ENCODE measurements at regions not wholly inside any gene's neighbourhood (a gene's known extent, or its start where the extent isn't known, plus 50 kb on each side); places are given as distances from the start of the nearest gene placed in this dataset.

DNA sequence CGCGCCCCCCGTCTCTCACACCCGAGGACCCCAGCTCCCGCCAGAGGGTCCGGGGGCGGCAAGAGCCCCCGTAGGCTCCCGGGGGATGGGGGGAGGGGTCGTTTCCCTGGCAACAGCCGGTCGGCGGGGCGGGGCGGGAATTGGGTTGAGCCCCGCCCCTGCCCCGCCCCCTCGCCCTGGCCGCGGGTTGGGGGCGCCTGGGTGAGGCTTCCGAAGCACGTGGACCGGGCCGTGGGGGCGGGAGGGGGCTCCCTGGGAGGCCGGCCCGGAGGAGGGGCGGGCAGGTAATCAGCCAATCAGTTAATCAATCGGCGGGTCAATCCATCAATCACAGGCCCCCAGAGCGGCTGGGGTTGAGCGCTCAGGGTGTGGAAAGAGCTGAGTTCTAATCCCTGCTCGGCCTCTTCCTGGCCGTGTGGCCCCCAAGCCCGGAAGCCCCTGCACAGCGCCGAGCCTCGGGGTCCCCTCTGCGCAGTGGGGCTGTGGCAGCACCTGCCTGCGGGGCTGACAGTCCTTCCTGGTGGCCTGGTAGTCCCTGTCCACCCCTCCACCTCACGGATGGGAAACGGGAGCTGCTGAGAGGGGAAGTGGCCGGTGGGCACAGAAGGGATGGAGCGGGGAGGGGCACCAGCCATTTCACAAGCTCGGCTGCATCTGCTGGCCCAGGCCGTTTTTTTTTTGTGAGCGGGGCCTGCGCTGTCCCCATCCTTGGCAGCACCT is 174.2 kb upstream of the IER5L start:
- peak; percentile 24 for ATAC-seq

DNA sequence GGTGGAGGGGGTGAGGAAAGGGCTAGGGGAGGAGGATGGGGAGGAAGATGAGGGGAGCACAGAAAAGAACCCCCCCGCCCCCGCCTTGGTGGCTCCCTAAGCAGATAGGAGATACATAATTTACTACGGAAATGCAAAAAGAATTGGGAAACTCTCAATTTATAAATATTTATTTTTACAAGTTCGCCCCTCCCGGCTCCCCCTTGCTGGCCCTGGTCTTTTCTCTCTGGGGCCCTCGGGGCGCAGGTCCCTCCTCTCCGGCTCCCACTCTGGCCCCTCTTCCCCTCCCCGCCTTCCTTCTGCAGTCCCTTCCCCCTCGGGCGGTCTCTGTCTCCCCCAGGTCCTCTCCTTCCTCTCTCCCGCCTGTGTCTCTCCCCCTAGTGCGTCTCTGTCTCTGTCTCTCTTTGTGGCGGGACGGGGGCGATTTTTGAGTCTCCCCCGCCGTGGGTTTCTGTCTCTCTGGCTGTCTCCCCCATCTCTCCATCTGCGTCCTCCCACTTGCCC is 173.6 kb upstream of the IER5L start:
- peaks cover 5% of the 10 kb centered on the region for H3K4me1 Mint-ChIP-seq
- intact Hi-C loops (cut with DNase I, micrococcal nuclease) = no loop called here

More for the DNA sequence above, 174.2 kb upstream of the IER5L start:
- Mint-ChIP-seq H3K36me3 (ENCODE audit: low read depth) (peaks cover 3% of the 10 kb centered on the region), H3K9me3 (ENCODE audit: low read depth) (peaks cover 7% of the 10 kb centered on the region), H3K4me3 (peak overlapping the region; percentile 47), H3K27me3 (peaks cover 2% of the 10 kb centered on the region), H3K4me1 (peaks cover 3% of the 10 kb centered on the region), H3K27ac (no peak overlapping the region)
- peak; percentile 43 for DNase-seq
- intact Hi-C loops (cut with DNase I, micrococcal nuclease) = no loop called here
- CTCF ChIA-PET = no interaction called here
- POLR2A ChIA-PET = no interaction called here

DNA sequence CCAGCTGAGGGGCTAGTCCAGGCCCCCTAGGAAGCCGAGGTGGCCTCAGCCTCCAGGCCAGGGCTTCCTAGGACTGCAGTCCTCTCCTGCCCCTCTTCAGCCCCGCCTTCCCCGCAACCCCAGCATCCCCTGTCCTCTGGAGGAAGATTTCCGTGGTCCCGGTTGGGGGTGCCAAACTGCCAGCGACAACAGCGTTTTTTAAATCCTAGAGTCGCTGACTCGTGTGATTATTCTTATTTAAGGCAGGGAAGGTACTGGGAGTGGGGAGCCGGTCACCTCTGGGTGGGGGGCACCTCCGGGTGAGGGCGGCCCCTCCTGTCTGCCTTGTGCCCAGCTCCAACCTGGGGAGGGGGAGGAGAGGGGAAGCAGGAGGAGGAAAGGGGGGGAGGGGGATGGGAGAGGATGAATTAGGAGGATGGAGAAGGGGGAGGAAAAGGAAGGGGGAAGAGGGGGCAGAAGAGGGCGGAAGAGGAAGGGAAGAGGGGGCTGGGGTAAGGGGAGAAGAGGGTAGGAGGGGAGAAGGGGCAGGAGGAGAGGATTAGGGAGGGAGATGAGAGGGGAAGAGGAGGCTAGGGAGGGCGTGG is 173.1 kb upstream of the IER5L start:
- DNase-seq (no peak), ATAC-seq (no peak)
- no peak overlapping the region for H3K4me3 Mint-ChIP-seq
- CTCF ChIA-PET = no interaction called here
- POLR2A ChIA-PET = no interaction called here
- no peak overlapping the region for H3K27ac Mint-ChIP-seq
- H3K27me3 Mint-ChIP-seq = peaks cover 2% of the 10 kb centered on the region
- H3K9me3 Mint-ChIP-seq (ENCODE audit: low read depth) = peaks cover 6% of the 10 kb centered on the region
- H3K4me1 Mint-ChIP-seq = peaks cover 10% of the 10 kb centered on the region
- peaks cover 3% of the 10 kb centered on the region for H3K36me3 Mint-ChIP-seq (ENCODE audit: low read depth)
- intact Hi-C loops (cut with DNase I, micrococcal nuclease) = no loop called here

More for the DNA sequence above, 173.6 kb upstream of the IER5L start:
- H3K27ac Mint-ChIP-seq = no peak overlapping the region
- CTCF ChIA-PET = no interaction called here
- peak overlapping the region; percentile 47 for H3K4me3 Mint-ChIP-seq
- peaks cover 3% of the 10 kb centered on the region for H3K36me3 Mint-ChIP-seq (ENCODE audit: low read depth)
- H3K9me3 Mint-ChIP-seq (ENCODE audit: low read depth) = peaks cover 7% of the 10 kb centered on the region
- peaks cover 2% of the 10 kb centered on the region for H3K27me3 Mint-ChIP-seq
- POLR2A ChIA-PET = no interaction called here
- DNase-seq = no peak
- ATAC-seq = peak; percentile 16

GRCh38 chr9:129350143-129350935 is 172.3 kb upstream of the IER5L start:
- Mint-ChIP-seq H3K27me3 (peaks cover 2% of the 10 kb centered on the region), H3K9me3 (ENCODE audit: low read depth) (no peaks in the 10 kb centered on the region), H3K4me1 (peaks cover 13% of the 10 kb centered on the region), H3K27ac (no peak overlapping the region), H3K36me3 (ENCODE audit: low read depth) (no peaks in the 10 kb centered on the region), H3K4me3 (no peak overlapping the region)
- intact Hi-C loops (cut with DNase I, micrococcal nuclease) = no loop called here
- ChIA-PET CTCF (interaction anchor here (1.3 kb wide), 1 partner anchor 25 kb away, joined by 3 read pairs; no protein-coding TSS in a partner anchor), POLR2A (no interaction called here)
- DNase-seq (no peak), ATAC-seq (no peak)

DNA sequence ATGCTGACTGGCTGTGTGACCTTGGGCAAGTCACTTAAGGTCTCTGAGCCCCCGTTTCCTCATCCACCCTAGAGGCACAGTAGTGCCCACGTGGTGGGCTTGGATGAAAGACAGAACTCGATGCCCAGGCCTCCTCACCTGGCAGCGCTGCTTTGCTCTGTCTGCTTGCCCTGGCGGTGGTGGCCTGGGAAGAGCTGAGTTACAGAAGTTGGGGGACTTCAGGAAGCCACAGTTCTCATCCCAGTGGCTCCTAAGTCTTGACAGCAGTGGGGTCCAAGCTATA is 171.5 kb upstream of the IER5L start:
- no peak for ATAC-seq
- DNase-seq = no peak
- H3K36me3 Mint-ChIP-seq (ENCODE audit: low read depth) = no peaks in the 10 kb centered on the region

GRCh38 chr9:129348890-129349664 is 171.0 kb upstream of the IER5L start:
- ChIA-PET CTCF (interaction anchor here (1.3 kb wide), 1 partner anchor 27 kb away, joined by 3 read pairs; no protein-coding TSS in a partner anchor), POLR2A (no interaction called here)
- ATAC-seq (no peak), DNase-seq (no peak)
- Mint-ChIP-seq H3K4me1 (peaks cover 13% of the 10 kb centered on the region), H3K27me3 (peaks cover 2% of the 10 kb centered on the region), H3K9me3 (ENCODE audit: low read depth) (no peaks in the 10 kb centered on the region), H3K36me3 (ENCODE audit: low read depth) (no peaks in the 10 kb centered on the region), H3K27ac (no peak overlapping the region), H3K4me3 (no peak overlapping the region)
- intact Hi-C loops (cut with DNase I, micrococcal nuclease) = no loop called here

More for the DNA sequence above, 171.5 kb upstream of the IER5L start:
- ChIA-PET POLR2A (no interaction called here), CTCF (interaction anchor here (1.3 kb wide), 1 partner anchor 26 kb away, joined by 3 read pairs; no protein-coding TSS in a partner anchor)
- Mint-ChIP-seq H3K4me3 (no peak overlapping the region), H3K27ac (no peak overlapping the region), H3K9me3 (ENCODE audit: low read depth) (no peaks in the 10 kb centered on the region), H3K27me3 (peaks cover 2% of the 10 kb centered on the region), H3K4me1 (peaks cover 13% of the 10 kb centered on the region)
- intact Hi-C loops (cut with DNase I, micrococcal nuclease) = no loop called here

GRCh38 chr9:129347316-129348120 is 169.5 kb upstream of the IER5L start:
- CTCF ChIA-PET = interaction anchor here (0.7 to 1.0 kb wide), 3 partner anchors 18 to 40 kb away, joined by 3 to 4 read pairs (median 3); no protein-coding TSS in a partner anchor
- peaks cover 2% of the 10 kb centered on the region for H3K27me3 Mint-ChIP-seq

GRCh38 chr9:129346046-129346445 is 168.0 kb upstream of the IER5L start:
- Mint-ChIP-seq H3K36me3 (ENCODE audit: low read depth) (no peaks in the 10 kb centered on the region), H3K27me3 (no peaks in the 10 kb centered on the region), H3K9me3 (ENCODE audit: low read depth) (no peaks in the 10 kb centered on the region), H3K4me1 (peaks cover 11% of the 10 kb centered on the region), H3K4me3 (no peak overlapping the region), H3K27ac (peak overlapping the region; percentile 58)
- ChIA-PET CTCF (interaction anchor here (0.5 to 1.0 kb wide), 3 partner anchors 26 to 207 kb away, joined by 3 read pairs; no protein-coding TSS in a partner anchor), POLR2A (interaction anchor here (0.7 kb wide), 1 partner anchor 163 kb away, joined by 3 read pairs; no protein-coding TSS in a partner anchor)
- ATAC-seq = no peak
- intact Hi-C loops (cut with DNase I, micrococcal nuclease) = loop anchor here in 1 of 2 experiments (1.0 kb wide), 1 partner anchor 170 kb away; no protein-coding TSS in a partner anchor
- DNase-seq = no peak

More at GRCh38 chr9:129347316-129348120, 169.5 kb upstream of the IER5L start:
- intact Hi-C loops (cut with DNase I, micrococcal nuclease) = no loop called here
- H3K4me1 Mint-ChIP-seq = peaks cover 13% of the 10 kb centered on the region
- DNase-seq = no peak
- H3K27ac Mint-ChIP-seq = no peak overlapping the region
- H3K4me3 Mint-ChIP-seq = no peak overlapping the region
- H3K9me3 Mint-ChIP-seq (ENCODE audit: low read depth) = no peaks in the 10 kb centered on the region
- H3K36me3 Mint-ChIP-seq (ENCODE audit: low read depth) = no peaks in the 10 kb centered on the region
- ATAC-seq = no peak
- POLR2A ChIA-PET = interaction anchor here (0.6 kb wide), 1 partner anchor 162 kb away, joined by 5 read pairs; no protein-coding TSS in a partner anchor

- no peaks in the 10 kb centered on the region for H3K9me3 Mint-ChIP-seq (ENCODE audit: low read depth)
- intact Hi-C loops (cut with DNase I, micrococcal nuclease) = no loop called here
- CTCF ChIA-PET = no interaction called here
- peaks cover 11% of the 10 kb centered on the region for H3K4me1 Mint-ChIP-seq
- H3K27ac Mint-ChIP-seq = no peak overlapping the region
- POLR2A ChIA-PET = interaction anchor here (0.6 kb wide), 1 partner anchor 306 kb away, joined by 4 read pairs; no protein-coding TSS in a partner anchor
- no peak overlapping the region for H3K4me3 Mint-ChIP-seq
- H3K36me3 Mint-ChIP-seq (ENCODE audit: low read depth) = no peaks in the 10 kb centered on the region
- ATAC-seq (no peak), DNase-seq (no peak)
- no peaks in the 10 kb centered on the region for H3K27me3 Mint-ChIP-seq
Measured at GRCh38 chr9:129344641-129345495, 166.8 kb upstream of the IER5L start.
